OCI-LY7 (cell line): ENCODE measurements at regions not wholly inside any gene's neighbourhood (a gene's known extent, or its start where the extent isn't known, plus 50 kb on each side); places are given as distances from the start of the nearest gene placed in this dataset.

ENCODE experiments used
- BruUV-seq: library from RNA; stranded (reverse); fragments of 400-500 nt; replicated peaks from 2 replicates; lab custom pipeline; 2021; lab: Mats Ljungman, UMichigan
- CTCF ChIA-PET: fragments of 300-600 bp; sonication (Branson Sonifier 250); formaldehyde crosslinking; loops from one replicate; lab custom pipeline; 2022; ENCODE audit warnings: antibody characterized with exemption; ENCODE audit not compliant: unreplicated experiment; lab: Charles Lee
- POLR2A ChIA-PET: fragments of 300-600 bp; sonication (Branson Sonifier 250); formaldehyde crosslinking; loops from one replicate; lab custom pipeline; 2022; ENCODE audit warnings: antibody characterized with exemption; lab: Charles Lee
- DNase-seq: peaks from one replicate; pipeline ENCODE4 v3.0.0-alpha.2; 2015; ENCODE audit warnings: low spot score
- H2AFZ ChIP-seq: fragments of 200-600 bp; sonication (generic), shearing (Covaris generic); 2 replicates; pipeline ENCODE4 v1.6.1; 2014; ENCODE audit warnings: mild to moderate bottlenecking, antibody characterized with exemption, low read length, moderate library complexity
- H3K27ac ChIP-seq: fragments of 200-600 bp; sonication (generic); 2 replicates; pipeline ENCODE4 v1.5.1; 2014; ENCODE audit warnings: mixed run types, low read depth, mild to moderate bottlenecking, moderate library complexity, low read length, inconsistent platforms; ENCODE audit not compliant: poor library complexity, severe bottlenecking
- H3K36me3 ChIP-seq: fragments of 200-600 bp; sonication (generic); 2 replicates; pipeline ENCODE4 v1.6.1; 2014; ENCODE audit warnings: mild to moderate bottlenecking, antibody characterized with exemption, low read length, moderate library complexity, mixed read lengths; ENCODE audit not compliant: insufficient read depth
- H3K4me1 ChIP-seq: fragments of 200-600 bp; sonication (generic); 2 replicates; pipeline ENCODE4 v1.5.1; 2014; ENCODE audit warnings: mild to moderate bottlenecking, low read length; ENCODE audit not compliant: insufficient read depth, poor library complexity, severe bottlenecking
- H3K4me2 ChIP-seq: fragments of 200-600 bp; sonication (generic); 2 replicates; pipeline ENCODE4 v1.6.1; 2014; ENCODE audit warnings: mild to moderate bottlenecking, low read length
- H3K4me3 ChIP-seq: fragments of 200-600 bp; sonication (generic); 2 replicates; pipeline ENCODE4 v1.5.1; 2014; ENCODE audit warnings: mild to moderate bottlenecking, low read depth, low read length; ENCODE audit not compliant: poor library complexity, severe bottlenecking
- H3K79me2 ChIP-seq: fragments of 200-600 bp; sonication (generic); 2 replicates; pipeline ENCODE4 v1.6.1; 2016; ENCODE audit warnings: low read depth, mild to moderate bottlenecking, low read length, moderate library complexity, mixed read lengths; ENCODE audit not compliant: insufficient read depth
- H3K9me2 ChIP-seq: fragments of 200-600 bp; sonication (generic); 2 replicates; pipeline ENCODE4 v1.6.1; 2016; ENCODE audit warnings: mild to moderate bottlenecking, low read length, mixed read lengths; ENCODE audit not compliant: insufficient read depth
- H3K9me3 ChIP-seq: fragments of 200-600 bp; sonication (generic); 2 replicates; pipeline ENCODE4 v1.6.1; 2014; ENCODE audit warnings: mild to moderate bottlenecking, mixed run types, low read length, mixed read lengths
- H4K20me1 ChIP-seq: fragments of 200-600 bp; sonication (generic); 2 replicates; pipeline ENCODE4 v1.6.1; 2014; ENCODE audit warnings: mild to moderate bottlenecking, antibody characterized with exemption, low read length, moderate library complexity, mixed read lengths; ENCODE audit not compliant: insufficient read depth
- CTCF ChIP-seq: fragments of 200-600 bp; sonication (generic); conservative IDR thresholded peaks from 2 replicates; pipeline ENCODE4 v1.5.1; 2014; ENCODE audit warnings: mild to moderate bottlenecking, antibody characterized with exemption, low read length, moderate library complexity, mixed read lengths
- EZH2phosphoT487 ChIP-seq: fragments of 200-600 bp; sonication (generic); IDR thresholded peaks from 2 replicates; pipeline ENCODE4 v1.6.1; 2018; ENCODE audit warnings: low read depth, borderline replicate concordance, mild to moderate bottlenecking, mixed run types, antibody characterized with exemption, low read length, moderate library complexity, mixed read lengths
- intact Hi-C: fragments of 100-400 bp; cut with micrococcal nuclease; formaldehyde crosslinking; loops from one replicate; pipeline ENCODE4 v1.10.0; 2022; ENCODE audit not compliant: unreplicated experiment

- no peak overlapping the region for H3K4me2 ChIP-seq
- no peak overlapping the region for H3K27ac ChIP-seq
- ChIA-PET POLR2A (no interaction called here), CTCF (no interaction called here)
- intact Hi-C loops = no loop called here
- no peaks in the 10 kb centered on the region for H3K9me2 ChIP-seq
- no TSS peak for BruUV-seq
- no peaks in the 10 kb centered on the region for H4K20me1 ChIP-seq
- TF ChIP-seq CTCF (no peak), EZH2phosphoT487 (no peak)
- H3K4me1 ChIP-seq = no peaks in the 10 kb centered on the region
- no peaks in the 10 kb centered on the region for H3K9me3 ChIP-seq
- DNase-seq = no peak
- no peaks in the 10 kb centered on the region for H3K79me2 ChIP-seq
- H2AFZ ChIP-seq = no peak overlapping the region
- H3K4me3 ChIP-seq = no peak overlapping the region
- no peaks in the 10 kb centered on the region for H3K36me3 ChIP-seq
These were observed 112.5 kb upstream of the KCNK2 start for GRCh38 chr1:214970016-214970415.

- Histone ChIP-seq H3K9me3 (no peaks in the 10 kb centered on the region), H3K4me1 (no peaks in the 10 kb centered on the region), H3K79me2 (no peaks in the 10 kb centered on the region), H3K4me3 (no peak overlapping the region), H3K9me2 (no peaks in the 10 kb centered on the region), H3K36me3 (no peaks in the 10 kb centered on the region), H3K27ac (no peak overlapping the region), H4K20me1 (no peaks in the 10 kb centered on the region), H3K4me2 (no peak overlapping the region), H2AFZ (no peak overlapping the region)
- no TSS peak for BruUV-seq
- no peak for TF ChIP-seq EZH2phosphoT487
- POLR2A ChIA-PET = interaction anchor here (0.7 kb wide), 1 partner anchor 976 kb away, joined by 3 read pairs; no protein-coding TSS in a partner anchor
- DNase-seq = no peak
- CTCF ChIA-PET = no interaction called here
- intact Hi-C loops = no loop called here
These were observed 111.5 kb upstream of the KCNK2 start for GRCh38 chr1:214971071-214971470.

- Histone ChIP-seq H4K20me1 (no peaks in the 10 kb centered on the region), H3K4me2 (no peak overlapping the region), H3K36me3 (no peaks in the 10 kb centered on the region), H2AFZ (no peak overlapping the region), H3K79me2 (no peaks in the 10 kb centered on the region), H3K4me1 (no peaks in the 10 kb centered on the region), H3K9me3 (no peaks in the 10 kb centered on the region), H3K9me2 (no peaks in the 10 kb centered on the region), H3K27ac (no peak overlapping the region), H3K4me3 (no peak overlapping the region)
- ChIA-PET POLR2A (no interaction called here), CTCF (no interaction called here)
- TF ChIP-seq EZH2phosphoT487 (no peak), CTCF (no peak)
- BruUV-seq = no TSS peak
- intact Hi-C loops = no loop called here
- no peak for DNase-seq
These were observed 108.5 kb upstream of the KCNK2 start for GRCh38 chr1:214974002-214974401.
